ENCODE measurements at regions not wholly inside any gene's neighbourhood (a gene's known extent, or its start where the extent isn't known, plus 50 kb on each side); places are given as distances from the start of the nearest gene placed in this dataset.

DNA sequence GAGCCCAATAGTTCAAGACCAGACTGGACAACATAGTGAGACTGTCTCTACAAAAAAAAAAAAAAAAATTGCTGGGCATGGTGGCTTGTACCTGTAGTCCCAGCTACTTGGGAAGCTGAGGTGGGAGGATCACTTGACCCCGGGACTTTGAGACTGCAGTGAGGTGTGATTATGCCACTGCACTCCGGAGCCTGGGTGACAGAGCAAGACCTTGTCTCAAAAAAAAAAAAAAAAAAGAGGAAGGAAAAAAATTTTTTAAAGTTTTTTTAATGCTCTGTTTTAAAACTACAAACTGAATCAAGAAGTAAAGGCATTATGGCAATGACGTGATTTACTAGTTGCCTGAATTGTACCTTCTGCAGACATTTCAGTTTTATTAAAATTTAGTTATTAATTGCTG, 54.5 kb upstream of the ZDBF2 start:
- H3K14ac ChIP-seq (replicated peaks; ENCODE audit: low read depth, low read length): no peak overlapping the region
- ChIA-PET CTCF (no interaction called here), POLR2A (ENCODE audit: unreplicated experiment) (no interaction called here)
- H3K4me3 ChIP-seq (ENCODE audit: insufficient read depth, low read depth, low read length): no peak overlapping the region
- H3K27me3 ChIP-seq (ENCODE audit: control insufficient read depth, insufficient read depth, low read length): peaks cover 8% of the 10 kb centered on the region
- no peaks in the 10 kb centered on the region for H3K9me3 ChIP-seq (ENCODE audit: control insufficient read depth, insufficient read depth, low read length)
- H3K79me1 ChIP-seq (ENCODE audit: low read depth in 1 of 2, low read length in 2 of 2): no peaks in the 10 kb centered on the region
- no peaks in the 10 kb centered on the region for H3K4me1 ChIP-seq (ENCODE audit: control insufficient read depth, insufficient read depth, low read length)
- no peak overlapping the region for H2AK9ac ChIP-seq (replicated peaks; ENCODE audit: low read depth, low read length, poor library complexity)
- no peak overlapping the region for H2AK5ac ChIP-seq (ENCODE audit: low read depth, low read length)
- ATAC-seq (ENCODE audit: low read depth): no peak
- no peaks in the 10 kb centered on the region for H4K20me1 ChIP-seq (ENCODE audit: insufficient read depth, low read length)
- intact Hi-C loops (cut with micrococcal nuclease): no loop called here
- WGBS, 2 experiments (ENCODE audit: extremely low coverage in 2 of 2, insufficient read length in 1 of 2): no CpG with 5 or more reads among the region's 3 CpGs
- H3K9me1 ChIP-seq (ENCODE audit: insufficient read depth, low read length): no peaks in the 10 kb centered on the region
- H3K9ac ChIP-seq (ENCODE audit: low read depth, low read length): no peak overlapping the region
- H4K91ac ChIP-seq (ENCODE audit: insufficient read depth, low read depth, low read length): no peak overlapping the region
- no peak overlapping the region for H3K4ac ChIP-seq (ENCODE audit: low read depth, low read length)
- H3K56ac ChIP-seq (ENCODE audit: extremely low read depth, insufficient read depth, low read length): no peak overlapping the region
- H3K23ac ChIP-seq (ENCODE audit: low read depth, low read length): no peak overlapping the region
- H4K8ac ChIP-seq (ENCODE audit: low read depth in 2 of 2, low read length in 2 of 2): no peak overlapping the region
- no peak overlapping the region for H3K27ac ChIP-seq (ENCODE audit: insufficient read depth, low read length)
- H3K4me2 ChIP-seq (ENCODE audit: low read depth, low read length): no peak overlapping the region
- no peak overlapping the region for H2BK20ac ChIP-seq (ENCODE audit: low read depth, low read length)
- DNase-seq: no peak
- in situ Hi-C loops (cut with MboI; ENCODE audit: low sequenced_read_pairs): no loop called here
- TF ChIP-seq CEBPB (IDR thresholded peaks at IDR 0.05; ENCODE audit: low read depth, low read length): no peak
- no peak for TF ChIP-seq MAFK (IDR thresholded peaks at IDR 0.05; ENCODE audit: low read depth, low read length)
- TF ChIP-seq SMC3 (IDR thresholded peaks at IDR 0.05; ENCODE audit: low read depth, low read length): no peak
- TF ChIP-seq, protein P1, sequence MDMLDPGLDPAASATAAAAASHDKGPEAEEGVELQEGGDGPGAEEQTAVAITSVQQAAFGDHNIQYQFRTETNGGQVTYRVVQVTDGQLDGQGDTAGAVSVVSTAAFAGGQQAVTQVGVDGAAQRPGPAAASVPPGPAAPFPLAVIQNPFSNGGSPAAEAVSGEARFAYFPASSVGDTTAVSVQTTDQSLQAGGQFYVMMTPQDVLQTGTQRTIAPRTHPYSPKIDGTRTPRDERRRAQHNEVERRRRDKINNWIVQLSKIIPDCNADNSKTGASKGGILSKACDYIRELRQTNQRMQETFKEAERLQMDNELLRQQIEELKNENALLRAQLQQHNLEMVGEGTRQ (IDR thresholded peaks at IDR 0.05; ENCODE audit: low read depth, low read length): no peak
- TF ChIP-seq CHD1 (IDR thresholded peaks at IDR 0.05; ENCODE audit: low read depth, low read length): no peak
- TF ChIP-seq, protein P2, sequence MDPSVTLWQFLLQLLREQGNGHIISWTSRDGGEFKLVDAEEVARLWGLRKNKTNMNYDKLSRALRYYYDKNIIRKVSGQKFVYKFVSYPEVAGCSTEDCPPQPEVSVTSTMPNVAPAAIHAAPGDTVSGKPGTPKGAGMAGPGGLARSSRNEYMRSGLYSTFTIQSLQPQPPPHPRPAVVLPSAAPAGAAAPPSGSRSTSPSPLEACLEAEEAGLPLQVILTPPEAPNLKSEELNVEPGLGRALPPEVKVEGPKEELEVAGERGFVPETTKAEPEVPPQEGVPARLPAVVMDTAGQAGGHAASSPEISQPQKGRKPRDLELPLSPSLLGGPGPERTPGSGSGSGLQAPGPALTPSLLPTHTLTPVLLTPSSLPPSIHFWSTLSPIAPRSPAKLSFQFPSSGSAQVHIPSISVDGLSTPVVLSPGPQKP (IDR thresholded peaks at IDR 0.05; ENCODE audit: borderline replicate concordance, low read depth, low read length): no peak
- no peak for TF ChIP-seq POLR2A (IDR thresholded peaks at IDR 0.05; ENCODE audit: low read depth, low read length)
- TF ChIP-seq, protein P3, sequence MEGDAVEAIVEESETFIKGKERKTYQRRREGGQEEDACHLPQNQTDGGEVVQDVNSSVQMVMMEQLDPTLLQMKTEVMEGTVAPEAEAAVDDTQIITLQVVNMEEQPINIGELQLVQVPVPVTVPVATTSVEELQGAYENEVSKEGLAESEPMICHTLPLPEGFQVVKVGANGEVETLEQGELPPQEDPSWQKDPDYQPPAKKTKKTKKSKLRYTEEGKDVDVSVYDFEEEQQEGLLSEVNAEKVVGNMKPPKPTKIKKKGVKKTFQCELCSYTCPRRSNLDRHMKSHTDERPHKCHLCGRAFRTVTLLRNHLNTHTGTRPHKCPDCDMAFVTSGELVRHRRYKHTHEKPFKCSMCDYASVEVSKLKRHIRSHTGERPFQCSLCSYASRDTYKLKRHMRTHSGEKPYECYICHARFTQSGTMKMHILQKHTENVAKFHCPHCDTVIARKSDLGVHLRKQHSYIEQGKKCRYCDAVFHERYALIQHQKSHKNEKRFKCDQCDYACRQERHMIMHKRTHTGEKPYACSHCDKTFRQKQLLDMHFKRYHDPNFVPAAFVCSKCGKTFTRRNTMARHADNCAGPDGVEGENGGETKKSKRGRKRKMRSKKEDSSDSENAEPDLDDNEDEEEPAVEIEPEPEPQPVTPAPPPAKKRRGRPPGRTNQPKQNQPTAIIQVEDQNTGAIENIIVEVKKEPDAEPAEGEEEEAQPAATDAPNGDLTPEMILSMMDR (conservative IDR thresholded peaks at IDR 0.05; ENCODE audit: low read depth, low read length): no peak
- no peak for TF ChIP-seq RFX5 (IDR thresholded peaks at IDR 0.05; ENCODE audit: low read depth, low read length)
- TF ChIP-seq NFE2L2 (IDR thresholded peaks at IDR 0.05; ENCODE audit: low read depth, low read length): no peak
- no peak for TF ChIP-seq BHLHE40 (IDR thresholded peaks at IDR 0.05; ENCODE audit: low read depth, low read length)
- TF ChIP-seq RCOR1 (IDR thresholded peaks at IDR 0.05; ENCODE audit: insufficient replicate concordance, low read length): no peak
- no peak for TF ChIP-seq FOS (IDR thresholded peaks at IDR 0.05; ENCODE audit: low read depth, low read length)
- no peak for TF ChIP-seq RAD21 (IDR thresholded peaks at IDR 0.05; ENCODE audit: low read length)
- TF ChIP-seq MXI1 (IDR thresholded peaks at IDR 0.05; ENCODE audit: borderline replicate concordance, low read depth, low read length): no peak
- TF ChIP-seq MAZ (IDR thresholded peaks at IDR 0.05; ENCODE audit: borderline replicate concordance, low read depth, low read length): no peak
- H2BK120ac ChIP-seq (ENCODE audit: low read depth, low read length): no peak overlapping the region
- no peak overlapping the region for H2BK5ac ChIP-seq (ENCODE audit: low read depth, low read length, poor library complexity, severe bottlenecking)
- dilution Hi-C loops (cut with HindIII; ENCODE audit: low sequenced_read_pairs, unreplicated experiment): no loop called here
- no peak overlapping the region for H4K5ac ChIP-seq (ENCODE audit: low read depth, low read length)
- no peak overlapping the region for H2AFZ ChIP-seq (replicated peaks; ENCODE audit: low read length, poor library complexity)
- no peak overlapping the region for H3K18ac ChIP-seq (ENCODE audit: low read depth, low read length)
- H3K36me3 ChIP-seq (ENCODE audit: control insufficient read depth, insufficient read depth, low read length): no peaks in the 10 kb centered on the region
- H2BK15ac ChIP-seq (ENCODE audit: low read depth, low read length): no peak overlapping the region
- BruUV-seq (replicated peaks): no TSS peak
